ENCODE measurements at regions not wholly inside any gene's neighbourhood (a gene's known extent, or its start where the extent isn't known, plus 50 kb on each side); places are given as distances from the start of the nearest gene placed in this dataset.
"Not testable (repeated sequence)": the region's sequence is repeated elsewhere in the genome, so short reads cannot be mapped to it uniquely, and the experiment has no call there.

DNA sequence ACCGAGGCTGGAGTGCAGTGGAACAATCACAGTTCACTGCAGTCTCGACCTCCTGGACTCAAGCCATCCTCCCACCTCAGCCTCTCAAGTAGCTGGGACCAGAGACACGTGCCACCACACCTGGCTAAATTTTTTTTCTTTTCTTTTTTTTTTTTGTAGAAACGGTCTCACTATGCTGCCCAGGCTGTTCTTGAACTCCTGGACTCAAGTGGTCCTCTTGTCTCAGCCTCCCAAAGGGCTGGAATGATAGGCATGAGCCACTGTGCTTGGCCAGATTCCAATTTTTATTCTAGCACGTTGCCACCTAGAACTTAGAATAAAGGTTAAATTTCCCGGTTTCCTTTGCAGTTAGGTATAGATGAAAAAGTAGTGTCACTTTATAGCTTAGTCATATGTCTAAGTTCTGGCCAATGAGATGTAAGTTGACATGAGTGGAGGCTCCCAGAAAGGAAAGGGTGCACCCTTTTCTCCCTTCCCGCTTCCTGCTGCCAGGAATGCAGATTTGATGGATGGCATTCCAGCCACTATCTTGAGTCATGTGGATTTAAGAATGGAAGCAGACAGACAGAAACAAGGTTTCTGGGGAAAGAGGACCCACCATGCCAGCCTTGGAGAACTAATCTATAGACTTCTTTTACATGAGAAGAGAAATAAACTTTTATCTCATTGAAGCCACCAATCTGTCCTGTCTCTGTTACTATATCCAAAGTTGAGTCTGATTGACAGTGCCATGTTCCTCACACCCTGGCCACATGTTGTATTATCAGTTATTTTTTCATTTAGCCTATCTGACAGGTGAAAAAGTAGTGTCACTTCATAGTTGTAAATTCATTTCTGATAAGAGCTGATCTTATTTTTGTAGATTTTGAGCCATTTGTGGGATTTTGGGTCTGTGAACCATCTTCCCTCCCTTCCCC lies 60.6 kb upstream of the NCOA3 start:
- Histone ChIP-seq H3K27ac (ENCODE audit: low read length) (no peak overlapping the region), H3K27me3 (replicated peaks; ENCODE audit: insufficient read depth, low read length) (no peaks in the 10 kb centered on the region), H3K4me3 (ENCODE audit: low read length) (no peak overlapping the region), H3K9me2 (replicated peaks; ENCODE audit: insufficient read depth, low read length) (no peaks in the 10 kb centered on the region), H3K36me3 (replicated peaks; ENCODE audit: insufficient read depth, low read length) (no peaks in the 10 kb centered on the region), H3K4me2 (ENCODE audit: low read depth, low read length) (no peak overlapping the region), H3F3A (ENCODE audit: insufficient read depth, low read length) (no peaks in the 10 kb centered on the region), H3K4me1 (ENCODE audit: low read length) (no peaks in the 10 kb centered on the region), H3K9ac (ENCODE audit: low read length) (no peak overlapping the region), H2AFZ (ENCODE audit: low read length) (no peak overlapping the region), H3K9me3 (replicated peaks; ENCODE audit: insufficient read depth, low read length) (no peaks in the 10 kb centered on the region), H3K79me2 (ENCODE audit: low read length) (no peaks in the 10 kb centered on the region), H4K20me1 (ENCODE audit: insufficient read depth, low read length) (no peaks in the 10 kb centered on the region)
- no peak for DNase-seq
- TF ChIP-seq EZH2 (optimal IDR thresholded peaks at IDR 0.05; ENCODE audit: low read depth, low read length) (no peak), EZH2phosphoT487 (IDR thresholded peaks at IDR 0.05; ENCODE audit: low read length) (no peak), CTCF (IDR thresholded peaks at IDR 0.05; ENCODE audit: low read length) (no peak)

DNA sequence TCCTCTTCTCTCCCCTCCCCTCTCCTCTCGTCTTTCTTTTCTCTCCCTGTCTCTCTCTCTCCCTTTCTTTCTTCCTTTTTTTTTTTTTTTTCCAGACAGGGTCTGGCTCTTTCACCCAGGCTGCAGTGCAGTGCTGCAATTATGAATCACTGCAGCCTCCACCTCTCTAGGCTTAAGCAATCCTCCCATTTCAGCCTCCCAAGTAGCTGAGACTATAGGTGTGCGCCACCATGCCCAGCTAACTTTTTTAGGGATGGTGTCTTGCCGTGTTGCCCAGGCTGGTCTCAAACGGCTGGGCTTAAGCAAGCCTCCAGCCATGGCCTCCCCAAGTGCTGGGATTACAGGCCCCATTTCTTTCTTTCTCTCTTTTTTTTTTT lies 59.9 kb upstream of the NCOA3 start:
- Histone ChIP-seq H3K4me1 (ENCODE audit: low read length) (no peaks in the 10 kb centered on the region), H3K4me3 (ENCODE audit: low read length) (no peak overlapping the region), H3K27me3 (replicated peaks; ENCODE audit: insufficient read depth, low read length) (no peaks in the 10 kb centered on the region), H4K20me1 (ENCODE audit: insufficient read depth, low read length) (no peaks in the 10 kb centered on the region), H3K79me2 (ENCODE audit: low read length) (no peaks in the 10 kb centered on the region), H3K36me3 (replicated peaks; ENCODE audit: insufficient read depth, low read length) (no peaks in the 10 kb centered on the region), H3K9me3 (replicated peaks; ENCODE audit: insufficient read depth, low read length) (no peaks in the 10 kb centered on the region), H3K9me2 (replicated peaks; ENCODE audit: insufficient read depth, low read length) (no peaks in the 10 kb centered on the region), H3K27ac (ENCODE audit: low read length) (no peak overlapping the region), H3K4me2 (ENCODE audit: low read depth, low read length) (no peak overlapping the region), H3K9ac (ENCODE audit: low read length) (no peak overlapping the region), H2AFZ (ENCODE audit: low read length) (no peak overlapping the region), H3F3A (ENCODE audit: insufficient read depth, low read length) (no peaks in the 10 kb centered on the region)
- TF ChIP-seq EZH2 (optimal IDR thresholded peaks at IDR 0.05; ENCODE audit: low read depth, low read length) = no peak
- TF ChIP-seq CTCF (IDR thresholded peaks at IDR 0.05; ENCODE audit: low read length) = no peak
- TF ChIP-seq EZH2phosphoT487 (IDR thresholded peaks at IDR 0.05; ENCODE audit: low read length) = no peak
- DNase-seq = no peak

- H3K4me3 ChIP-seq (ENCODE audit: low read length); H3K27me3 ChIP-seq (replicated peaks; ENCODE audit: insufficient read depth, low read length); H3F3A ChIP-seq (ENCODE audit: insufficient read depth, low read length); H3K27ac ChIP-seq (ENCODE audit: low read length); DNase-seq; H3K4me2 ChIP-seq (ENCODE audit: low read depth, low read length); H2AFZ ChIP-seq (ENCODE audit: low read length); H3K9me2 ChIP-seq (replicated peaks; ENCODE audit: insufficient read depth, low read length); H4K20me1 ChIP-seq (ENCODE audit: insufficient read depth, low read length); H3K4me1 ChIP-seq (ENCODE audit: low read length); H3K36me3 ChIP-seq (replicated peaks; ENCODE audit: insufficient read depth, low read length); H3K9ac ChIP-seq (ENCODE audit: low read length); H3K9me3 ChIP-seq (replicated peaks; ENCODE audit: insufficient read depth, low read length); H3K79me2 ChIP-seq (ENCODE audit: low read length): not testable (repeated sequence)
Observed at GRCh38 chr20:47443060-47443459, 58.6 kb upstream of the NCOA3 start.

DNA sequence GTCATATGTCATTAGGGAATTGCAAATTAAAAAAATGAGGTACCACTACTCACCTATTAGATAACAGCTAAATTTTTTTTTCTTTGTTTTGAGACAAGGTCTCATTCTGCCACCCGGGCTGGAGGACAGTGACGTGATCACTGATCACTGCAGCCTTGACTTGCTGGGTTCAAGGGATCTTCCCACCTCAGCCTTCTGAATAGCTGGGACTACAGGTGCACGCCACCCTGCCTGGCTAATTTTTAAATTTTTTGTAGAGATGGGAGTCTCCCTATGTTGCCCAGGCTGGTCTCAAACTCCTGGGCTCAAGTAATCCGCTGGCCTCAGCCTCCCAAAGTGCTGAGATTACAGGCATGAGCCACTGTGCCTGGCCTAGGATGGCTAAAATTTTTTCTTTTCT lies 57.1 kb upstream of the NCOA3 start:
- Histone ChIP-seq H3K27ac (ENCODE audit: low read length) (no peak overlapping the region), H3K4me3 (ENCODE audit: low read length) (no peak overlapping the region), H3K36me3 (replicated peaks; ENCODE audit: insufficient read depth, low read length) (no peaks in the 10 kb centered on the region), H3K79me2 (ENCODE audit: low read length) (no peaks in the 10 kb centered on the region), H3K9me2 (replicated peaks; ENCODE audit: insufficient read depth, low read length) (no peaks in the 10 kb centered on the region), H4K20me1 (ENCODE audit: insufficient read depth, low read length) (no peaks in the 10 kb centered on the region), H3F3A (ENCODE audit: insufficient read depth, low read length) (no peaks in the 10 kb centered on the region), H3K9me3 (replicated peaks; ENCODE audit: insufficient read depth, low read length) (no peaks in the 10 kb centered on the region), H3K4me1 (ENCODE audit: low read length) (no peaks in the 10 kb centered on the region), H2AFZ (ENCODE audit: low read length) (no peak overlapping the region), H3K4me2 (ENCODE audit: low read depth, low read length) (no peak overlapping the region), H3K9ac (ENCODE audit: low read length) (no peak overlapping the region), H3K27me3 (replicated peaks; ENCODE audit: insufficient read depth, low read length) (no peaks in the 10 kb centered on the region)
- TF ChIP-seq EZH2phosphoT487 (IDR thresholded peaks at IDR 0.05; ENCODE audit: low read length) (no peak), CTCF (IDR thresholded peaks at IDR 0.05; ENCODE audit: low read length) (no peak)
- no peak for DNase-seq
